ENCODE measurements at regions not wholly inside any gene's neighbourhood (a gene's known extent, or its start where the extent isn't known, plus 50 kb on each side); places are given as distances from the start of the nearest gene placed in this dataset.
"Not testable (repeated sequence)": the region's sequence is repeated elsewhere in the genome, so short reads cannot be mapped to it uniquely, and the experiment has no call there.

GRCh38 chr5:162624110-162624509, 556.5 kb downstream of the GABRG2 start:
- no peak for DNase-seq (ENCODE audit: low spot score)

- DNase-seq (ENCODE audit: low spot score) = no peak
Measured at GRCh38 chr5:162637481-162637880, 569.9 kb downstream of the GABRG2 start.

GRCh38 chr5:162638849-162639248, 571.3 kb downstream of the GABRG2 start:
- DNase-seq (ENCODE audit: low spot score) = no peak

- no peak for DNase-seq (ENCODE audit: low spot score)
Measured at GRCh38 chr5:162641142-162641813, 573.7 kb downstream of the GABRG2 start.

GRCh38 chr5:162654661-162655405, 587.3 kb downstream of the GABRG2 start:
- no peak for DNase-seq (ENCODE audit: low spot score)

- DNase-seq (ENCODE audit: low spot score) = no peak
Measured at GRCh38 chr5:162657076-162657475, 589.5 kb downstream of the GABRG2 start.

GRCh38 chr5:162664846-162665245, 597.3 kb downstream of the GABRG2 start:
- no peak for DNase-seq (ENCODE audit: low spot score)

- DNase-seq (ENCODE audit: low spot score) = no peak
Measured at GRCh38 chr5:162668926-162669325, 601.4 kb downstream of the GABRG2 start.

GRCh38 chr5:162672061-162672460, 604.5 kb downstream of the GABRG2 start:
- no peak for DNase-seq (ENCODE audit: low spot score)

- DNase-seq (ENCODE audit: low spot score) = no peak
Measured at GRCh38 chr5:162683284-162683683, 615.7 kb downstream of the GABRG2 start.

GRCh38 chr5:162684145-162684544, 616.6 kb downstream of the GABRG2 start:
- no peak for DNase-seq (ENCODE audit: low spot score)

- DNase-seq (ENCODE audit: low spot score) = no peak
Measured at GRCh38 chr5:162685302-162685701, 617.7 kb downstream of the GABRG2 start.

- not testable (repeated sequence) for DNase-seq (ENCODE audit: low spot score)
Measured at GRCh38 chr5:162696272-162696671, 628.7 kb downstream of the GABRG2 start.

- no peak for DNase-seq (ENCODE audit: low spot score)
Measured at GRCh38 chr5:162699361-162699760, 631.8 kb downstream of the GABRG2 start.

- DNase-seq (ENCODE audit: low spot score) = no peak
Measured at GRCh38 chr5:162703914-162704313, 636.3 kb downstream of the GABRG2 start.

- DNase-seq (ENCODE audit: low spot score) = no peak
Measured at GRCh38 chr5:162711244-162711643, 643.7 kb downstream of the GABRG2 start.

- no peak for DNase-seq (ENCODE audit: low spot score)
Measured at GRCh38 chr5:162719720-162720119, 652.1 kb downstream of the GABRG2 start.

- DNase-seq (ENCODE audit: low spot score) = no peak
Measured at GRCh38 chr5:162721125-162721524, 653.6 kb downstream of the GABRG2 start.

GRCh38 chr5:162752612-162753011, 684.8 kb upstream of the CCNG1 start:
- DNase-seq (ENCODE audit: low spot score) = no peak

- DNase-seq (ENCODE audit: low spot score) = no peak
Measured at GRCh38 chr5:162762119-162762518, 675.3 kb upstream of the CCNG1 start.

- no peak for DNase-seq (ENCODE audit: low spot score)
Measured at GRCh38 chr5:162769019-162769418, 668.4 kb upstream of the CCNG1 start.

GRCh38 chr5:162785673-162786072, 651.7 kb upstream of the CCNG1 start:
- no peak for DNase-seq (ENCODE audit: low spot score)

GRCh38 chr5:162786234-162786633, 651.2 kb upstream of the CCNG1 start:
- no peak for DNase-seq (ENCODE audit: low spot score)

GRCh38 chr5:162796507-162796906, 640.9 kb upstream of the CCNG1 start:
- DNase-seq (ENCODE audit: low spot score) = no peak
